Dermis blood vessel endothelial cell (primary cell): ENCODE measurements at regions not wholly inside any gene's neighbourhood (a gene's known extent, or its start where the extent isn't known, plus 50 kb on each side); places are given as distances from the start of the nearest gene placed in this dataset.

Experiments
- DNase-seq: peaks from one replicate; pipeline ENCODE4 v3.0.0; 2010

- no peak for DNase-seq
Observed at GRCh38 chr2:136452528-136452927, 312.8 kb upstream of the THSD7B start.

GRCh38 chr2:136448986-136449780 lies 316.2 kb upstream of the THSD7B start:
- no peak for DNase-seq

GRCh38 chr2:136448432-136448831 lies 316.9 kb upstream of the THSD7B start:
- no peak for DNase-seq

- no peak for DNase-seq
Observed at GRCh38 chr2:136444323-136444722, 321.0 kb upstream of the THSD7B start.

- no peak for DNase-seq
Observed at GRCh38 chr2:136443661-136444060, 321.7 kb upstream of the THSD7B start.

GRCh38 chr2:136441979-136442714 lies 323.2 kb upstream of the THSD7B start:
- DNase-seq = no peak

- no peak for DNase-seq
Observed at GRCh38 chr2:136439064-136439676, 321.2 kb upstream of the CXCR4 start.

- no peak for DNase-seq
Observed at GRCh38 chr2:136437461-136437860, 319.5 kb upstream of the CXCR4 start.

GRCh38 chr2:136436936-136437335 lies 319.0 kb upstream of the CXCR4 start:
- no peak for DNase-seq

- DNase-seq = no peak
Observed at GRCh38 chr2:136434251-136434715, 316.3 kb upstream of the CXCR4 start.

- DNase-seq = no peak
Observed at GRCh38 chr2:136433261-136433660, 315.3 kb upstream of the CXCR4 start.

GRCh38 chr2:136424112-136424511 lies 306.2 kb upstream of the CXCR4 start:
- no peak for DNase-seq

- peak; percentile 70 for DNase-seq
Observed at GRCh38 chr2:136423516-136423996, 305.6 kb upstream of the CXCR4 start.

GRCh38 chr2:136422512-136422911 lies 304.6 kb upstream of the CXCR4 start:
- peak; percentile 40 for DNase-seq

- no peak for DNase-seq
Observed at GRCh38 chr2:136420346-136420745, 302.4 kb upstream of the CXCR4 start.

GRCh38 chr2:136411946-136412345 lies 294.0 kb upstream of the CXCR4 start:
- DNase-seq = no peak

GRCh38 chr2:136410673-136411072 lies 292.7 kb upstream of the CXCR4 start:
- no peak for DNase-seq

- DNase-seq = no peak
Observed at GRCh38 chr2:136408795-136409194, 290.8 kb upstream of the CXCR4 start.

GRCh38 chr2:136407952-136408318 lies 290.0 kb upstream of the CXCR4 start:
- no peak for DNase-seq

- DNase-seq = no peak
Observed at GRCh38 chr2:136407117-136407951, 289.4 kb upstream of the CXCR4 start.

GRCh38 chr2:136404925-136405324 lies 287.0 kb upstream of the CXCR4 start:
- DNase-seq = no peak

GRCh38 chr2:136404176-136404575 lies 286.2 kb upstream of the CXCR4 start:
- no peak for DNase-seq

GRCh38 chr2:136402281-136402680 lies 284.3 kb upstream of the CXCR4 start:
- DNase-seq = no peak
